ENCODE measurements at regions not wholly inside any gene's neighbourhood (a gene's known extent, or its start where the extent isn't known, plus 50 kb on each side); places are given as distances from the start of the nearest gene placed in this dataset.

DNA sequence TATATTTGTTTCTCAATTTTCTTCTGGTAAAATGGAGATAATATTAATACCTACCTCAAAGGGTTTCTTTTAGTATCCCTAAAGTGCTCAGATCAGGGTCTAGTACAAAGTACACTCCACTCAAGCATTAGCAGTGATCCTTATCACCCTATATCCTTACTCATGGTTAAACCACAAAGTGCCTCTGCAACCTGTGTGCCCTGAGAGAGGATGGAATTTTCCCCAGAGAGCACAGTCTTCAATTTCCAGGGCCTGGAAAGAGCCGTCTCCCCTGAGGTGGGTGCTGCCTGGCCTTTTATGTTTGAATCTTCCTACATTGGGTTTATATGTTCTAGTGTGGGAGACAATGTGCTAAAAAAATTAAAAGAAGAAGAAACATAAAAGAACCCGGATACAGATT, 183.1 kb upstream of the FBXO33 start:
- H3K4me3 ChIP-seq (ENCODE audit: low read depth, low read length): no peak overlapping the region
- H3K36me3 ChIP-seq (ENCODE audit: control insufficient read depth, insufficient read depth, low read length): no peaks in the 10 kb centered on the region
- H3K27me3 ChIP-seq (ENCODE audit: control insufficient read depth, insufficient read depth, low read length): no peaks in the 10 kb centered on the region
- FAIRE-seq (no peak), DNase-seq (ENCODE audit: low read depth) (no peak)
- TF ChIP-seq CTCF (IDR thresholded peaks at IDR 0.05; ENCODE audit: insufficient read depth, low read length, severe bottlenecking): no peak

GRCh38 chr14:39614297-39614923, 182.2 kb upstream of the FBXO33 start:
- FAIRE-seq: no peak
- TF ChIP-seq CTCF (IDR thresholded peaks at IDR 0.05; ENCODE audit: insufficient read depth, low read length, severe bottlenecking): no peak
- H3K36me3 ChIP-seq (ENCODE audit: control insufficient read depth, insufficient read depth, low read length): no peaks in the 10 kb centered on the region
- no peaks in the 10 kb centered on the region for H3K27me3 ChIP-seq (ENCODE audit: control insufficient read depth, insufficient read depth, low read length)
- H3K4me3 ChIP-seq (ENCODE audit: low read depth, low read length): no peak overlapping the region
- no peak for DNase-seq (ENCODE audit: low read depth)

DNA sequence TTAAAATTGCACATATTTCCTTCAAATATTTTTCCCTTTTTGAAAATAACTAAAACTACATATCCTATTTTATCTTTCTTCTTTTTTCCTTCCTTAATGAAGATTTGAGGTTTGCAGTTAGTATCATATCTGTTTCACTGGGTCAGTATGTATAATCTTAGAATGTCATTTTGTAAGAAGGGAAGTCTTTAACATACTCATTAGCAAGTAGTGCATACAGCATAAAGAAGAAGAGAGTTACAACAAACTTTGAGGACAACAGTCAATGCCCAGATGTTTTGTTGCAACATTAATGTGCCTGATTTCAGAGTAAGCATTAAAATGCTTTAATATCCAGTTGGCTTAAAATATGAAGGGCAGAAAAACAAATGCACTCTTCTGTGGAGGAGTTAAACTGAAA, 176.9 kb upstream of the FBXO33 start:
- no peak for TF ChIP-seq CTCF (IDR thresholded peaks at IDR 0.05; ENCODE audit: insufficient read depth, low read length, severe bottlenecking)
- H3K27me3 ChIP-seq (ENCODE audit: control insufficient read depth, insufficient read depth, low read length): no peaks in the 10 kb centered on the region
- no peak overlapping the region for H3K4me3 ChIP-seq (ENCODE audit: low read depth, low read length)
- DNase-seq (ENCODE audit: low read depth): no peak
- no peak for FAIRE-seq
- H3K36me3 ChIP-seq (ENCODE audit: control insufficient read depth, insufficient read depth, low read length): no peaks in the 10 kb centered on the region

GRCh38 chr14:39607978-39608377, 175.7 kb upstream of the FBXO33 start:
- no peak for FAIRE-seq
- TF ChIP-seq CTCF (IDR thresholded peaks at IDR 0.05; ENCODE audit: insufficient read depth, low read length, severe bottlenecking): no peak
- no peak for DNase-seq (ENCODE audit: low read depth)
- Histone ChIP-seq H3K36me3 (ENCODE audit: control insufficient read depth, insufficient read depth, low read length) (no peaks in the 10 kb centered on the region), H3K4me3 (ENCODE audit: low read depth, low read length) (no peak overlapping the region), H3K27me3 (ENCODE audit: control insufficient read depth, insufficient read depth, low read length) (no peaks in the 10 kb centered on the region)

DNA sequence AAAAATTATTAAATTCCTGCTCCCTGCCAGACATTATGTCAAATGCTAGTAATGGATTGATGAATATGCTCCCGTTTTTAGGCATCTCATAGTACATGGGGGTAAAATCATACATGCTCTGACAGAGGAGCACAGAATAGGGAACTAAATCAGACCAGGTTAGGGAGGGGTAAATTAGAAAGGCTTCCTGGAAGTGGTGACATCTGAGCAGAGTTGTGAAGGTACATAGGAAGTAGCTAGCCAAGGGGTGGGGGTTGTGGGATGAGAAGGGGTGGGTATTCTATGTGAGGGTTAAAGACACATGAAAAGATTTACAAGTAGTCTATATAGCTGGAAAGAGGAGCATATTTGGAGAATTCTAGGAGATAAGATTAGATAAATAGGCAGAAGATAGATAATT, 171.7 kb upstream of the FBXO33 start:
- Histone ChIP-seq H3K36me3 (ENCODE audit: control insufficient read depth, insufficient read depth, low read length) (no peaks in the 10 kb centered on the region), H3K4me3 (ENCODE audit: low read depth, low read length) (no peak overlapping the region), H3K27me3 (ENCODE audit: control insufficient read depth, insufficient read depth, low read length) (no peaks in the 10 kb centered on the region)
- DNase-seq (ENCODE audit: low read depth) (no peak), FAIRE-seq (no peak)
- no peak for TF ChIP-seq CTCF (IDR thresholded peaks at IDR 0.05; ENCODE audit: insufficient read depth, low read length, severe bottlenecking)

DNA sequence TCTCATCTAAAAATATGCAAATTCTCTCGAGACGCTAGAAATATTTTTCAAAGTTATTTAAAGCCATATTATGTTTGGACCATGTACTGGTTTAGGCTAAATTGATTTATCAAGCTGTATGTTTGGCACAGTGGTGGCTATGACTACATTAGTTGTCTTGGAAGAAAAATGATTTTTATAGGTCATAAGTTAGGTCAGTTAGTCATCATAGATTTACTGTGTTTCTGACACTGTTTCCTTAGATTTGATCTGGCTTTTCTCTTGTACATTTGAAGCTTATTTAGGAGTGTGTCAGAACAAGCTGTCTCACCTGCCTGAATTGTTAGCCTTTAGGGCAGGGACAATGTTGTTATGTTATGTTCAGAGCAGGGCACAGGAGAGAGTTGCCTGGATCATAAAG, 161.1 kb upstream of the FBXO33 start:
- FAIRE-seq: no peak
- H3K4me3 ChIP-seq (ENCODE audit: low read depth, low read length): no peak overlapping the region
- no peak for TF ChIP-seq CTCF (IDR thresholded peaks at IDR 0.05; ENCODE audit: insufficient read depth, low read length, severe bottlenecking)
- no peaks in the 10 kb centered on the region for H3K27me3 ChIP-seq (ENCODE audit: control insufficient read depth, insufficient read depth, low read length)
- no peaks in the 10 kb centered on the region for H3K36me3 ChIP-seq (ENCODE audit: control insufficient read depth, insufficient read depth, low read length)
- no peak for DNase-seq (ENCODE audit: low read depth)

Data from bronchial epithelial cell (primary cell).